ENCODE measurements at regions not wholly inside any gene's neighbourhood (a gene's known extent, or its start where the extent isn't known, plus 50 kb on each side); places are given as distances from the start of the nearest gene placed in this dataset.

- TF ChIP-seq TEAD4 (IDR thresholded peaks at IDR 0.05; ENCODE audit: borderline replicate concordance, insufficient read depth) (no peak), CTCF (IDR thresholded peaks at IDR 0.05) (no peak), REST (IDR thresholded peaks at IDR 0.05; ENCODE audit: low read depth, low read length) (no peak)
Measured at GRCh38 chr20:22927537-22927936, 107.6 kb upstream of the SSTR4 start.

All from SK-N-SH (cell line).